ENCODE measurements at regions not wholly inside any gene's neighbourhood (a gene's known extent, or its start where the extent isn't known, plus 50 kb on each side); places are given as distances from the start of the nearest gene placed in this dataset.
A peak's percentile ranks its signal among the peaks of the same experiment; 100 is the strongest.

DNA sequence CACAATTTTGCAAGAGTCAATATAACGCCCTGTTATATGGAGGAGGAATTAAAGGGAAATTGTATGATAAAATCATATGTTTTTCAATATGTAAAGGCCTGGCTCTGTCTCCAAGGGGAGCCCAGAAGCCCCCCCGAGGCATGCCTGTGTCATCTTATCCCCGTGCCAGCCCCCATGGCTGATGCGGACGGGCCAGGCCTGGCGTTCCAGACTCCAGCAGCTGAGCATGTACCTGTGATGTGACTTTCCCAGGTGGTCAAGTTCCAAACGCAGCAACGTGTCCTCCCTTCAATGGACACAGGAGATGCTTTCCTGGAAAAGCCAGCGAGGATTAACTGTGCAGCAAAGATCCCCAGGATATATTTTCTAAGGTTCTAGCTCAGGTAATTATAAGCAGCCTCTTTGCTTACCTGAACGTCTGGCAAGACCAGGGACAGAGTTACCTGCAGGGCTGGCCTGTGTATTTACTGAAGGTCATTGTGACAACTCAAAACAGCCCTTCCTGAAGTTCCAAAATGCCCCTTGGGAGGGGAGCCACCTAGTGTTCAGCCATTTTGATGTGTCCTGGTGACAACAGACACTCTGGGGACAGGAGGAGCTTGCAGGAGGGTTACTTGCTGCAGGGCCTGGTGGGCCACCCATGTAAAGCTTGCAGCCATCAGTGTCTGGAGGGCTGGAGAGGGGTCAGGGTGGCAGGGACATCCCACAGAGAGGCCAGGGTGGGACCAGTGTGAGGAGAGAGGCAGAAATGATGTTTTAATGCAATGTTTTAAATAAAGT, 53.3 kb upstream of the RNU6ATAC start:
- TF ChIP-seq, protein P1, sequence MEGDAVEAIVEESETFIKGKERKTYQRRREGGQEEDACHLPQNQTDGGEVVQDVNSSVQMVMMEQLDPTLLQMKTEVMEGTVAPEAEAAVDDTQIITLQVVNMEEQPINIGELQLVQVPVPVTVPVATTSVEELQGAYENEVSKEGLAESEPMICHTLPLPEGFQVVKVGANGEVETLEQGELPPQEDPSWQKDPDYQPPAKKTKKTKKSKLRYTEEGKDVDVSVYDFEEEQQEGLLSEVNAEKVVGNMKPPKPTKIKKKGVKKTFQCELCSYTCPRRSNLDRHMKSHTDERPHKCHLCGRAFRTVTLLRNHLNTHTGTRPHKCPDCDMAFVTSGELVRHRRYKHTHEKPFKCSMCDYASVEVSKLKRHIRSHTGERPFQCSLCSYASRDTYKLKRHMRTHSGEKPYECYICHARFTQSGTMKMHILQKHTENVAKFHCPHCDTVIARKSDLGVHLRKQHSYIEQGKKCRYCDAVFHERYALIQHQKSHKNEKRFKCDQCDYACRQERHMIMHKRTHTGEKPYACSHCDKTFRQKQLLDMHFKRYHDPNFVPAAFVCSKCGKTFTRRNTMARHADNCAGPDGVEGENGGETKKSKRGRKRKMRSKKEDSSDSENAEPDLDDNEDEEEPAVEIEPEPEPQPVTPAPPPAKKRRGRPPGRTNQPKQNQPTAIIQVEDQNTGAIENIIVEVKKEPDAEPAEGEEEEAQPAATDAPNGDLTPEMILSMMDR (IDR thresholded peaks at IDR 0.05; ENCODE audit: borderline replicate concordance, insufficient read depth, low read depth, low read length) = peak; percentile 19; the same call in 1 of the 2 replicates
- no peak overlapping the region for H3K4me3 ChIP-seq (ENCODE audit: low read depth, low read length)

DNA sequence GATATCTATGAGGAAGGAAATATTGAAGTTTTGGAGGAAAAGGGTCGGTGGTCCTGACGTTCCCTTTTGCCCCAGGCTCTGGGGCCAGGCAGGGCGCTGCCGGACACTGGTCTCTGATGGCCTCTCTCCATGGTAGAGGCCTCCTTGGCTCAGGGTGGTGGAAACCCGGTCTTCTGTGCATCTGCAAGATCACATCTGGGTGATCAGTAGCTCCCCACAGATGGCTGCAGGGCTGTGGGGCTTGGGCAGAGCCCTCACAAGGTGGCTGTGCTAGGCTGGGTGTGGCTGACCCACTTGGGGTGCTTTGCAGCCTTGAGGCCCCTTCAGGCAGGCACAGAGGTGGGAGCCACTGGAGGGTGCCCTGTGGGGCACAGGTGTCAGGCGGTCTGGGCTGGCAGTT, 53.9 kb upstream of the RNU6ATAC start:
- H3K4me3 ChIP-seq (ENCODE audit: low read depth, low read length) = no peak overlapping the region
- TF ChIP-seq, protein P1 (IDR thresholded peaks at IDR 0.05; ENCODE audit: borderline replicate concordance, insufficient read depth, low read depth, low read length) = no peak

DNA sequence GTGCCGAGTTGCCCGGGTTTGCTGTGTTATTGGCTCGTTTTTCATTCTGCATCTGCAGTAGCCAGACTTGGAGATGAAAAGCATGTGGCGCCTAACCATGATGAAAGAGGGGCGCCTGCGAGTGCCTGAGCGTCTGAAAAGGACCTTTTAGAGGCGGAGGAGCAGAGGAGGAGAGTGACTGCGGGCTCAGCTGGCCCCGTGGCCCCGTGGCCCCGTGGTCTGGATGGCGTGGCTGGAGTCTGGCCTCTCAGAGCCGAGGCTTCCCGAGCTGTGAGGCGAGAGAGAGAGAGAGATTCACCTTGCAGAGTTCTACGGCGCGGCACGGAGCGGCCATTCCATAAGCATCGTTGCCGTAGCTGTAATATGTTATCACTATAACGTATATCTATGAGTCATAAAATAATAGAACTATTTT, 55.3 kb upstream of the RNU6ATAC start:
- TF ChIP-seq, protein P1 (IDR thresholded peaks at IDR 0.05; ENCODE audit: borderline replicate concordance, insufficient read depth, low read depth, low read length) = no peak
- H3K4me3 ChIP-seq (ENCODE audit: low read depth, low read length) = no peak overlapping the region

DNA sequence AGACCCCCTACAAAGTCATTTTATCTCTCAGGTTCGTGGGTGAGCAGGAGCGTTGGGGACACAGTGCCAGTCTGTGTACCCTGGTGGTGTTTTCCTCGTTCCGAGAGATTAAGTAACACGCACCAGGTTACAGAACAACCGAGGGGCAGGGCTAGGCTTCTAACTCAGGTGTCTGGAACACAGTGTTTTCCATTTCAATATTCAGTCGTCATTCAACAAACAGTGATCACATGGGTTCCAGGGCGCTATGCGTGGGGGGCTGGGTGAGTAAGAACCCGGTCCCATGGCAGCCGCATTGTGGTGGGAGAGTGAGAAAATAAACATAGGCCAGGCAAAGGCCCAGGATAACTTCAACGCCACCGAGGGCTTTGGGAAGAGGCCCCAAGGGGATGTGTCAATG, 55.9 kb upstream of the RNU6ATAC start:
- no peak overlapping the region for H3K4me3 ChIP-seq (ENCODE audit: low read depth, low read length)
- TF ChIP-seq, protein P1 (IDR thresholded peaks at IDR 0.05; ENCODE audit: borderline replicate concordance, insufficient read depth, low read depth, low read length) = no peak

DNA sequence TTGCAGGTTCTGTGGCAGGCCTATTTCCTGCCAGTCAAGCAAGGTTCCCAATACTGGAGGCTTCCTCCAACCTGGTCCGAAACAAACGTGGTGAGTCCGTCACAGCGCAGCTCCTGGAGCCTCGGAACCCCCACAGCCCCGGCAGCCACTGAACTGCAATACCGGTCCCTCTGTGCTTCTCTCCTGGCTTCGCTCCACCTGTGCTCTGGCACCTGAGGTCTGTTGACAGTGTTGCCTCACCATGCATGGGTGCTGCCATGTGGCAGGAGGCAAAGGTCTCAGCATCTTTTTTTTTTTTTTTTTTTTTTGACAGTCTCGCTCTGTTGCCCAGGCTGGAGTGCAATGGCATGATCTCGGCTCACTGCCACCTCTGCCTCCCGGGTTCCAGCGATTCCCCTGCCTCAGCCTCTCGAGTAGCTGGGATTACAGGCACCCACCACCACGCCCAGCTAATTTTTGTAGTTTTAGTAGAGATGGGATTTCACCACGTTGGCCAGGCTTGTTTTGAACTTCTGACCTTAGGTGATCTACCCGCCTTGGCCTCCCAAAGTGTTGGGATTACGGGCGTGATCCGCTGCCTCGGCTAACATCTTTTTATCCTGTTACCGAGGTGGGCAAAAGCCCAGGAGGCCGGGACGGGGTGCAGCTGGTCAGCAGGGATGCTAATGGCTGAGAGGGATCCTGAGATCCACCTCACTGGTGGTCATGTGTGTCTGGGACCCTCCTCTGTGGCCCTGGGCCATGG, 57.1 kb upstream of the RNU6ATAC start:
- TF ChIP-seq, protein P1 (IDR thresholded peaks at IDR 0.05; ENCODE audit: borderline replicate concordance, insufficient read depth, low read depth, low read length) = no peak
- no peak overlapping the region for H3K4me3 ChIP-seq (ENCODE audit: low read depth, low read length)

DNA sequence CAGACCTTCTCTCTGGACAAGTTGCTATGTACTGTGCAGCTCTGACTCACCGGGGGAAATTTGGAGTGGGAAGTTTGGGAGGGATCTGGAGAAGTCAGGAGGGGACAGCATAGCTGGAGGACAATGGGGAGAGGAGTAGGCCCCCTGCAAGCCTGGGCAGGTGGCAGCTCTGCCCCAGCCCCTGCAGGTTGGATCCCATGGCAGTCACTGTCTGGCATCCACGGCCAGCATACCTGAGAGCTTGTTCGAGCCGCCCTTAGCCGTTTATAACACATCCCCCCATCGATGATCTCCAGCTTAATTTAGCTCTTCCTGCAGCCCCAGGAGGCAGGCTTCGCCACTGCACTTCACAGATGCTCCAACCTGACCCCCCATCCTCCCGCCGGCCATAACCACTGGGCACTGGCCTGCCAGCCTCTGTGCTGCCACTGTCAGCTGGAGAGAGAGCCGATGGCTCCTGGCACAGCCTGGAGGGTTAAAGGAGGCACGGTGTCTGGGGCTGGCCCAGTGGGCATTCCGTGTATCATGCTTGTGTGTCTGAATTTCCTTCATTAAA, 57.7 kb upstream of the RNU6ATAC start:
- TF ChIP-seq, protein P1 (IDR thresholded peaks at IDR 0.05; ENCODE audit: borderline replicate concordance, insufficient read depth, low read depth, low read length) = no peak
- no peak overlapping the region for H3K4me3 ChIP-seq (ENCODE audit: low read depth, low read length)
